Esophagus muscularis mucosa (tissue), 4 donors: ENCODE measurements at regions not wholly inside any gene's neighbourhood (a gene's known extent, or its start where the extent isn't known, plus 50 kb on each side); places are given as distances from the start of the nearest gene placed in this dataset.

Source experiments
- DNase-seq: peaks from one replicate; pipeline ENCODE4 v3.0.0-alpha.2; 2017; ENCODE audit errors: extremely low spot score
- H3K27ac ChIP-seq, 4 donors: fragments of 200-600 bp; sonication (generic); replicated peaks in 1 of 4; 1 replicate in 3 of 4; 2 replicates in 1 of 4; pipeline ENCODE4 v1.5.1; 2016 to 2019; ENCODE audit warnings: mild to moderate bottlenecking in 1 of 4
- H3K27me3 ChIP-seq, 4 donors: fragments of 200-600 bp; sonication (generic); one replicate each; pipeline versions ENCODE4 v1.5.1 to v1.6.0; 2016 to 2019
- H3K36me3 ChIP-seq, 4 donors: fragments of 200-600 bp; sonication (generic); one replicate each; pipeline ENCODE4 v1.5.1; 2016 to 2019
- H3K4me1 ChIP-seq, 4 donors: fragments of 200-600 bp; sonication (generic); one replicate each; pipeline ENCODE4 v1.5.1; 2016 to 2019
- H3K4me3 ChIP-seq, 4 donors: fragments of 200-600 bp; sonication (generic); 1 replicate in 2 of 4; 2 replicates in 2 of 4; pipeline ENCODE4 v1.5.1; 2016 to 2019; ENCODE audit warnings: mild to moderate bottlenecking in 4 of 4, moderate library complexity in 1 of 4
- H3K9me3 ChIP-seq, 4 donors: fragments of 200-600 bp; sonication (generic); 1 replicate in 3 of 4; 2 replicates in 1 of 4; pipeline ENCODE4 v1.5.1; 2016 to 2019
- EP300 ChIP-seq: sonication (generic); formaldehyde crosslinking; IDR thresholded peaks from one replicate; pipeline ENCODE4 v1.6.1; 2017; ENCODE audit warnings: antibody characterized with exemption
- POLR2A ChIP-seq: fragments of 450-650 bp; IDR thresholded peaks from one replicate; pipeline ENCODE4 v1.6.1; 2017; ENCODE audit warnings: antibody characterized with exemption, moderate library complexity, mild to moderate bottlenecking, low read depth
- POLR2AphosphoS5 ChIP-seq, 2 donors: sonication (generic); formaldehyde crosslinking; IDR thresholded peaks; one replicate each; pipeline ENCODE4 v1.6.1; 2017; ENCODE audit warnings: antibody characterized with exemption in 2 of 2
- WGBS: methylation state at CpG from one replicate; pipeline ENCODE4 v1.1.5; 2018; 5-methylcytosine and 5-hydroxymethylcytosine counted together
- intact Hi-C: fragments of 100-400 bp; cut with DNase I; formaldehyde crosslinking; loops from one replicate; pipeline ENCODE4 v1.15.1; 2023
- TF ChIP-seq, protein P1 (sequence below), 3 experiments: fragments of 200-600 bp in 2 of 3; fragments of 450-650 bp in 1 of 3; sonication (generic) in 2 of 3; IDR thresholded peaks; one replicate each; pipeline ENCODE4 v1.5.1; 2017 to 2019; ENCODE audit warnings: antibody characterized with exemption in 3 of 3, mild to moderate bottlenecking in 2 of 3, moderate library complexity in 1 of 3

DNA sequence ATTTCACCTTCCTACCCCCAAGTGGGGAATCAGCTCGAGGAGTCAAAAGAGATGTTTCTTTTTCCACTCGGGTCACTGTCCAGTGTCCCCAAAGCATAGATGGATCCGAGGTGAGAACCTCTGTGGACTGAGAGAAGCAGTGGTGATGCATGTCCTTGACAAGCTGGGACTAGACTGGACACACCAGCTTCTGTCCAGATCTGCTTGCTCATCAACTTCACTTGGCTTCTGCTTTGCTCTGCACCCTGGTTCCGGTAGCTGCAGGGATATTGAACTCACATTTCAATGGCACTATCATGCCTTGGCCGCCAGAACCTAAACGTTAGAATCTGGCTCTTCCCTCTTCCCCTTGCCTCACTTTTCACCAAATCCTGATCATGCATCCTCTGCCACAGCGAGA is 50.3 kb upstream of the CXCL12 start:
- Histone ChIP-seq H3K9me3 (peaks cover 0 to 10% (median 7%) of the 10 kb centered on the region in 4 donors), H3K36me3 (no peaks in the 10 kb centered on the region), H3K4me1 (no peaks in the 10 kb centered on the region), H3K27ac (no peak overlapping the region), H3K4me3 (no peak overlapping the region), H3K27me3 (no peaks in the 10 kb centered on the region)
- no peak for DNase-seq
- WGBS: 71% methylated on average over 7 of the region's 7 CpGs
- TF ChIP-seq POLR2AphosphoS5 (IDR thresholded peaks at IDR 0.05) (no peak), EP300 (no peak), POLR2A (no peak)
- TF ChIP-seq, protein P1, sequence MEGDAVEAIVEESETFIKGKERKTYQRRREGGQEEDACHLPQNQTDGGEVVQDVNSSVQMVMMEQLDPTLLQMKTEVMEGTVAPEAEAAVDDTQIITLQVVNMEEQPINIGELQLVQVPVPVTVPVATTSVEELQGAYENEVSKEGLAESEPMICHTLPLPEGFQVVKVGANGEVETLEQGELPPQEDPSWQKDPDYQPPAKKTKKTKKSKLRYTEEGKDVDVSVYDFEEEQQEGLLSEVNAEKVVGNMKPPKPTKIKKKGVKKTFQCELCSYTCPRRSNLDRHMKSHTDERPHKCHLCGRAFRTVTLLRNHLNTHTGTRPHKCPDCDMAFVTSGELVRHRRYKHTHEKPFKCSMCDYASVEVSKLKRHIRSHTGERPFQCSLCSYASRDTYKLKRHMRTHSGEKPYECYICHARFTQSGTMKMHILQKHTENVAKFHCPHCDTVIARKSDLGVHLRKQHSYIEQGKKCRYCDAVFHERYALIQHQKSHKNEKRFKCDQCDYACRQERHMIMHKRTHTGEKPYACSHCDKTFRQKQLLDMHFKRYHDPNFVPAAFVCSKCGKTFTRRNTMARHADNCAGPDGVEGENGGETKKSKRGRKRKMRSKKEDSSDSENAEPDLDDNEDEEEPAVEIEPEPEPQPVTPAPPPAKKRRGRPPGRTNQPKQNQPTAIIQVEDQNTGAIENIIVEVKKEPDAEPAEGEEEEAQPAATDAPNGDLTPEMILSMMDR (IDR thresholded peaks at IDR 0.05): no peak
- intact Hi-C loops: no loop called here

DNA sequence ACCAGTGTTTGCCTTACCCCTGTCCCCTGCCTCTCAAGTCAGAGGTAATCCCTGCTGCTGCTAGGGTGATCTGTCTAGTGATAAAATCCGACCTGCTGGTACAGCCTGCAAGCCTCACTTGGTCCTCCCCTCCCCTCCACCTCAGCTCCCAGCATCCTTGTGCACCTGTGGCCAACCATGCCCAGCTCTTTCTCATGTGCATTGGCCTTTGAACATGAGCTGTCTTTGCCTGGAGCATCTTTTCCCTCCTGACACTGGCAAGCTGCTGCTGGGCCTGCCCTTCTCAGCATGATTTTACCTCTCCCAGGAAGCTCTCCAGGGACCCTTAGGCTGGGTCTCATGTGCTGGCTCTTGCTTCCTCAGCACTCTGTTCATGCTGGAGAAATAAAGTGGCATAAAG is 51.3 kb upstream of the CXCL12 start:
- intact Hi-C loops: no loop called here
- no peak overlapping the region for H3K27ac ChIP-seq
- 67% methylated on average over 1 of the region's 1 CpG for WGBS

DNA sequence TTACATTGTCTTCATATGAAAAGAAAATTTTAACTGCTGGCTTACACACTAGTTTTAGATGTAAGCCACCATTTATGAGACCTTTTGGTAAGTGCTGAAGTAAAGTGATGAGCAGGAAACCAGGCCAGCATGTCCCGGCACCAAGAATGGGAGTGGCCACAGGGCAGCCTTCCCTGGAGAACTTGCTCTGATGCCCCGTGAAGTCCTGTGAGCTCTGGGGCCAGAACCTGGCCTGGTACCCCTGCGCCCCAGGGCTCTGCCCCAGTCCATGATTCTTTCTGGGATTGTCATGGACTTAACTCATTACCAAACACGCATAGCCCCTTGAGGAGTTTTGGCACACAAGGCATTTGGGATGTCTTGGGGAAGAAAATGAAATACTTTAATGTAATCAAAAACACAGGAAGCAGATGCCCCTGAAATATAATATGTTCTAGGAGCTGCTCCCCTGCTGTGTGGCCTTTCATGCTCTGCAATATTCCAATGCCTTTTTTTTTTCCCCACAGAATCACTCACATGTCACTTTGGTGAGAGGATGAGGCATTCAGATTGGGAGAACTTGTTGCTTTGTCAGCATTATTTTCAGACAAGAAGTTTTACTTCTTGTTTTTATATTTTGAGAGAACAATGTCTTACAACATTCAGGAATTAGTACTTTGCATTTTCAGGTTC is 53.1 kb upstream of the CXCL12 start:
- no peaks in the 10 kb centered on the region for H3K36me3 ChIP-seq
- H3K4me1 ChIP-seq: no peaks in the 10 kb centered on the region
- H3K27me3 ChIP-seq: no peaks in the 10 kb centered on the region
- intact Hi-C loops: no loop called here
- no peak overlapping the region for H3K4me3 ChIP-seq
- TF ChIP-seq, protein P1 (IDR thresholded peaks at IDR 0.05): no peak
- TF ChIP-seq POLR2AphosphoS5 (IDR thresholded peaks at IDR 0.05): no peak
- TF ChIP-seq POLR2A: no peak
- no peak for TF ChIP-seq EP300
- peaks cover 0 to 5% (median 2%) of the 10 kb centered on the region in 4 donors for H3K9me3 ChIP-seq
- peak overlapping the region in 1 of 4 donors; percentile 41 for H3K27ac ChIP-seq
- DNase-seq: peak; percentile 83
- WGBS: 82% methylated on average over 4 of the region's 4 CpGs

More for the DNA sequence above, 51.3 kb upstream of the CXCL12 start:
- Histone ChIP-seq H3K4me1 (no peaks in the 10 kb centered on the region), H3K36me3 (no peaks in the 10 kb centered on the region), H3K27me3 (no peaks in the 10 kb centered on the region), H3K4me3 (no peak overlapping the region), H3K9me3 (peaks cover 0 to 7% (median 5%) of the 10 kb centered on the region in 4 donors)
- no peak for TF ChIP-seq POLR2AphosphoS5 (IDR thresholded peaks at IDR 0.05)
- TF ChIP-seq EP300: no peak
- TF ChIP-seq POLR2A: no peak
- TF ChIP-seq, protein P1 (IDR thresholded peaks at IDR 0.05): no peak
- no peak for DNase-seq

DNA sequence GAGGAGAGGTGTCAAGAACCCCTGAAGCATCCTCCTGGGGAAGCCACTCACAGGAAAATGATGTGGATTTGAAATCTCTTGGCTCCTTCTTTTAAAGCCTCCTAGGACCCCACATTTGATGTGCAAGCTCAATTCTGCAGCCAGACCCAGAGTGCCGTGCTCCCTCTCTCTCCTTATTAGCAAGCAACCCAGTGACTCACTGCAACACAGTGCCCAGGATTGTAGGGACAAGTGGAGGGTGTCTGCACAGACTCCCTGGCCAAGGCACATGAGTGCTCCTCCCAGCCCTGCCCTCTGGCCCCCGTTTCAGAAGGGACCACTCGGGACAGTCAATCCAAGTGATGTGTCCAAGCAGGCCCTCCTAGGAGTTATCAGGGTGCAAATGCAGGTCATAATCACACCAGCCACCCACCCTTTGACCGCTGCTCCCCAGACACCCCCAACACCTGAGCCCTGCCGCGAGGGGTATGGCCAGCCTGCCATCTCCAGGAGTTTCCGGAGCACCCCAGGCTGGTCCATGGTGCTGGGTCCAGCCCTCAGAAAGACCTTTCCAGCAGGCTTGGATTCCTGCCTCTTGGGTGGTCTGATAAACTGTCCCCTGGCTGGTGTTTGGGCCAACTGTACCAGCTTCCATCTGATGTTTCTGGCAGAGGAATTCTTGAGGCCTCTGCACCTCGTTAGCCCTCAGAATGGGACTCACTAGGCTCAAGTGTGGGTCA is 54.5 kb upstream of the CXCL12 start:
- no peak for TF ChIP-seq EP300
- Histone ChIP-seq H3K27me3 (no peaks in the 10 kb centered on the region), H3K27ac (peak overlapping the region in 1 of 4 donors; percentile 36), H3K9me3 (peaks cover 0 to 6% (median under 1%) of the 10 kb centered on the region in 4 donors), H3K36me3 (no peaks in the 10 kb centered on the region), H3K4me3 (no peak overlapping the region), H3K4me1 (no peaks in the 10 kb centered on the region)
- 90% methylated on average over 5 of the region's 8 CpGs for WGBS
- DNase-seq: no peak
- intact Hi-C loops: no loop called here

DNA sequence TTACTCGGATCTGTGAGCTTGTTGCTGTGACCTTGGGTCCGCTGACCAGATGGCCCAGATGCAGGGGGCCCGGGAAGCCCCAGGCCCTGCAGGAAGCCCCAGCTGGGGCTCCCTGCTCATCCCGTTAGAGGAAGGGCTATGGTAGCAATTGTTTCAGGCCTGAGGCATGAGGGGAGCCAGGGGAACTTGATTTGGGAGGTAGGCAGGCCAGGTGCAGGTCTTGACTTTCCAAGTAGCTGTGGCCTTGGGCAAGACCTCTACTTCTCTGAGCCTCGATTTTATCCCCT is 55.0 kb upstream of the CXCL12 start:
- WGBS: 62% methylated on average over 5 of the region's 5 CpGs
- intact Hi-C loops: no loop called here
- H3K4me3 ChIP-seq: no peak overlapping the region
- peak; percentile 62 for DNase-seq
- H3K36me3 ChIP-seq: no peaks in the 10 kb centered on the region
- H3K27ac ChIP-seq: no peak overlapping the region
- no peaks in the 10 kb centered on the region for H3K4me1 ChIP-seq
- no peaks in the 10 kb centered on the region for H3K27me3 ChIP-seq
- TF ChIP-seq, protein P1 (IDR thresholded peaks at IDR 0.05): no peak
- TF ChIP-seq POLR2AphosphoS5 (IDR thresholded peaks at IDR 0.05): no peak
- TF ChIP-seq EP300: no peak
- TF ChIP-seq POLR2A: no peak
- peaks cover 0 to 8% (median 5%) of the 10 kb centered on the region in 4 donors for H3K9me3 ChIP-seq
